Body of pancreas (tissue), 4 donors: ENCODE measurements at regions not wholly inside any gene's neighbourhood (a gene's known extent, or its start where the extent isn't known, plus 50 kb on each side); places are given as distances from the start of the nearest gene placed in this dataset.

Source experiments
- ATAC-seq: fragments of 150-250 bp; one replicate; pipeline ENCODE4 v1.9.1; 2016
- DNase-seq, 4 donors: peaks; one replicate each; pipeline ENCODE4 v3.0.0-alpha.2; 2019
- H3K27ac ChIP-seq, 4 donors: fragments of 200-600 bp; sonication (generic); 1 replicate in 3 of 4; 2 replicates in 1 of 4; pipeline versions ENCODE4 v1.5.1 to v1.6.1; 2016 to 2019; ENCODE audit warnings: mild to moderate bottlenecking in 1 of 4, mixed read lengths in 1 of 4, moderate library complexity in 1 of 4
- H3K27me3 ChIP-seq, 2 donors: fragments of 200-600 bp; sonication (generic); one replicate each; pipeline ENCODE4 v1.6.0; 2016; ENCODE audit warnings: mild to moderate bottlenecking in 1 of 2
- H3K36me3 ChIP-seq, 2 donors: fragments of 200-600 bp; sonication (generic); replicated peaks in 1 of 2; 2 replicates each; pipeline ENCODE4 v1.5.1; 2016; ENCODE audit warnings: low read depth in 2 of 2; ENCODE audit not compliant: insufficient read depth in 1 of 2
- H3K4me1 ChIP-seq: fragments of 200-600 bp; sonication (generic); one replicate; pipeline ENCODE4 v1.6.0; 2016
- H3K4me3 ChIP-seq, 2 donors: fragments of 200-600 bp; sonication (generic); 1 replicate in 1 of 2; 2 replicates in 1 of 2; pipeline ENCODE4 v1.5.1; 2016 to 2019
- H3K9me3 ChIP-seq, 3 donors: fragments of 200-600 bp; sonication (generic); 1 replicate in 2 of 3; 2 replicates in 1 of 3; pipeline ENCODE4 v1.5.1; 2016
- CTCF ChIP-seq, 7 experiments: fragments of 450-650 bp in 4 of 7; fragments of 200-600 bp in 3 of 7; sonication (generic) in 3 of 7; IDR thresholded peaks; one replicate each; pipeline ENCODE4 v1.5.1; 2016 to 2019; ENCODE audit warnings: antibody characterized with exemption in 7 of 7
- POLR2A ChIP-seq, 3 donors: fragments of 450-650 bp; IDR thresholded peaks; one replicate each; pipeline ENCODE4 v1.6.1; 2016; ENCODE audit warnings: antibody characterized with exemption in 3 of 3, mild to moderate bottlenecking in 2 of 3
- WGBS, 2 donors: methylation state at CpG; one replicate each; pipeline ENCODE4 v1.1.5; 2017; 5-methylcytosine and 5-hydroxymethylcytosine counted together
- intact Hi-C: fragments of 100-400 bp; cut with DNase I; formaldehyde crosslinking; loops from one replicate; pipeline ENCODE4 v1.15.1; 2023

GRCh38 chr12:116482179-116482578 is 77.0 kb upstream of the MAP1LC3B2 start:
- Histone ChIP-seq H3K27me3 (no peaks in the 10 kb centered on the region), H3K4me3 (no peak overlapping the region), H3K27ac (no peak overlapping the region), H3K9me3 (no peaks in the 10 kb centered on the region), H3K4me1 (no peaks in the 10 kb centered on the region), H3K36me3 (no peaks in the 10 kb centered on the region)
- TF ChIP-seq CTCF (IDR thresholded peaks at IDR 0.05) (no peak), POLR2A (IDR thresholded peaks at IDR 0.05) (no peak)
- DNase-seq (no peak), ATAC-seq (no peak)
- 69 to 92% methylated on average over 20 of the region's 20 CpGs for WGBS, 2 donors
- intact Hi-C loops, result no loop called here

GRCh38 chr12:116482859-116483258 is 76.3 kb upstream of the MAP1LC3B2 start:
- 86 to 97% methylated on average over 6 of the region's 6 CpGs for WGBS, 2 donors
- DNase-seq (no peak), ATAC-seq (no peak)
- no peaks in the 10 kb centered on the region for H3K27me3 ChIP-seq
- H3K4me3 ChIP-seq, result no peak overlapping the region
- no peak overlapping the region for H3K27ac ChIP-seq
- no peak for TF ChIP-seq POLR2A (IDR thresholded peaks at IDR 0.05)
- no peak for TF ChIP-seq CTCF (IDR thresholded peaks at IDR 0.05)
- no peaks in the 10 kb centered on the region for H3K36me3 ChIP-seq
- no peaks in the 10 kb centered on the region for H3K9me3 ChIP-seq
- intact Hi-C loops, result no loop called here
- H3K4me1 ChIP-seq, result no peaks in the 10 kb centered on the region

- Histone ChIP-seq H3K36me3 (no peaks in the 10 kb centered on the region), H3K4me3 (no peak overlapping the region), H3K27ac (no peak overlapping the region), H3K9me3 (no peaks in the 10 kb centered on the region), H3K4me1 (no peaks in the 10 kb centered on the region), H3K27me3 (no peaks in the 10 kb centered on the region)
- ATAC-seq (no peak), DNase-seq (no peak)
- no peak for TF ChIP-seq POLR2A (IDR thresholded peaks at IDR 0.05)
- no peak for TF ChIP-seq CTCF (IDR thresholded peaks at IDR 0.05)
- 56% methylated on average over 17 to 19 of the region's 19 CpGs for WGBS, 2 donors
- intact Hi-C loops, result no loop called here
Measured at GRCh38 chr12:116483959-116484750, 75.0 kb upstream of the MAP1LC3B2 start.

GRCh38 chr12:116484807-116485206 is 74.4 kb upstream of the MAP1LC3B2 start:
- WGBS, 2 donors, result 52 to 61% methylated on average over 5 of the region's 5 CpGs
- intact Hi-C loops, result no loop called here
- no peaks in the 10 kb centered on the region for H3K36me3 ChIP-seq
- no peaks in the 10 kb centered on the region for H3K4me1 ChIP-seq
- no peak overlapping the region for H3K4me3 ChIP-seq
- ATAC-seq, result no peak
- H3K9me3 ChIP-seq, result no peaks in the 10 kb centered on the region
- no peak overlapping the region for H3K27ac ChIP-seq
- DNase-seq, result no peak
- no peaks in the 10 kb centered on the region for H3K27me3 ChIP-seq
- TF ChIP-seq POLR2A (IDR thresholded peaks at IDR 0.05), result no peak
- TF ChIP-seq CTCF (IDR thresholded peaks at IDR 0.05), result no peak

- TF ChIP-seq POLR2A (IDR thresholded peaks at IDR 0.05) (no peak), CTCF (IDR thresholded peaks at IDR 0.05) (no peak)
- DNase-seq (no peak), ATAC-seq (no peak)
- Histone ChIP-seq H3K27me3 (no peaks in the 10 kb centered on the region), H3K36me3 (no peaks in the 10 kb centered on the region), H3K9me3 (no peaks in the 10 kb centered on the region), H3K4me3 (no peak overlapping the region), H3K4me1 (no peaks in the 10 kb centered on the region), H3K27ac (no peak overlapping the region)
- intact Hi-C loops, result no loop called here
- WGBS, 2 donors, result 80 to 89% methylated on average over 3 of the region's 3 CpGs
Measured at GRCh38 chr12:116489116-116489515, 70.1 kb upstream of the MAP1LC3B2 start.
